ENCODE measurements at regions not wholly inside any gene's neighbourhood (a gene's known extent, or its start where the extent isn't known, plus 50 kb on each side); places are given as distances from the start of the nearest gene placed in this dataset.

GRCh38 chr5:143695941-143696340 lies 116.0 kb upstream of the HMHB1 start:
- H3K27me3 ChIP-seq (ENCODE audit: control insufficient read depth in 2 of 2, insufficient read depth in 2 of 2, low read length in 2 of 2): no peaks in the 10 kb centered on the region
- no peaks in the 10 kb centered on the region; a peak in 1 of 5 replicates for H3K4me1 ChIP-seq (replicated peaks in 1 of 2; ENCODE audit: control insufficient read depth in 2 of 2, insufficient read depth in 2 of 2, low read length in 2 of 2)
- ATAC-seq: no peak
- no peaks in the 10 kb centered on the region for H3K79me2 ChIP-seq (ENCODE audit: control insufficient read depth, insufficient read depth, low read length)
- no peak overlapping the region for H2AFZ ChIP-seq (ENCODE audit: low read depth, low read length)
- H3K9me3 ChIP-seq (replicated peaks; ENCODE audit: control insufficient read depth, insufficient read depth, low read depth, low read length): no peaks in the 10 kb centered on the region
- POLR2A ChIA-PET: interaction anchor here (0.6 kb wide), 1 partner anchor 113 kb away, joined by 3 read pairs; no protein-coding TSS in a partner anchor
- CTCF ChIA-PET (ENCODE audit: low intra/inter-chr PET ratio): no interaction called here
- no peaks in the 10 kb centered on the region for H3K36me3 ChIP-seq (ENCODE audit: control insufficient read depth, insufficient read depth, low read length)
- intact Hi-C loops (cut with micrococcal nuclease) (no loop called here), in situ Hi-C loops (cut with MboI) (no loop called here)
- FAIRE-seq: no peak
- H3K27ac ChIP-seq (ENCODE audit: extremely low read depth, low read depth, low read length): no peak overlapping the region
- H3K4me3 ChIP-seq: no peak overlapping the region
- H3K4me2 ChIP-seq (ENCODE audit: insufficient read depth, low read length): no peak overlapping the region
- no TSS peak for BruUV-seq (replicated peaks)
- WGBS (ENCODE audit: insufficient coverage, low coverage, missing lambda C conversion rate): 0% methylated on average over 1 of the region's 1 CpG
- no peaks in the 10 kb centered on the region for H4K20me1 ChIP-seq (replicated peaks; ENCODE audit: control insufficient read depth, insufficient read depth, low read length)
- DNase-seq (ENCODE audit: extremely low read depth in 1 of 4, low spot score in 3 of 4): no peak
- no peak overlapping the region for H3K9ac ChIP-seq (ENCODE audit: insufficient read depth in 1 of 2, low read depth in 2 of 2, low read length in 2 of 2)
- H3K9me1 ChIP-seq (ENCODE audit: control insufficient read depth, insufficient read depth, low read length): no peaks in the 10 kb centered on the region
- TF ChIP-seq HNRNPK (IDR thresholded peaks at IDR 0.05; ENCODE audit: low read depth, low read length, poor library complexity, severe bottlenecking) (no peak), RBM22 (IDR thresholded peaks at IDR 0.05; ENCODE audit: low read depth, low read length, poor library complexity, severe bottlenecking) (no peak), STAT5B (CRISPR knock-in tag; IDR thresholded peaks at IDR 0.05) (no peak), SRSF3 (IDR thresholded peaks at IDR 0.05; ENCODE audit: insufficient read depth, low read length) (no peak), ZZZ3 (IDR thresholded peaks at IDR 0.05) (no peak), ZKSCAN3 (CRISPR knock-in tag; IDR thresholded peaks at IDR 0.05) (no peak), NR3C1 (CRISPR knock-in tag; IDR thresholded peaks at IDR 0.05) (no peak), ZFP30 (CRISPR knock-in tag; IDR thresholded peaks at IDR 0.05; ENCODE audit: borderline replicate concordance) (no peak), ZNF224 (CRISPR knock-in tag; IDR thresholded peaks at IDR 0.05) (no peak), BRCA1 (IDR thresholded peaks at IDR 0.05) (no peak), BRCA1 (CRISPR knock-in tag; IDR thresholded peaks at IDR 0.05) (no peak), USF1 (CRISPR knock-in tag; IDR thresholded peaks at IDR 0.05) (no peak), ZNF311 (CRISPR knock-in tag; IDR thresholded peaks at IDR 0.05) (no peak), ZNF318 (IDR thresholded peaks at IDR 0.05; ENCODE audit: borderline replicate concordance in 1 of 2, low read depth in 1 of 2) (no peak), MTF1 (CRISPR knock-in tag; IDR thresholded peaks at IDR 0.05; ENCODE audit: borderline replicate concordance) (no peak), HCFC1 (IDR thresholded peaks at IDR 0.05; ENCODE audit: low read depth, low read length) (no peak), GTF2E2 (tag; IDR thresholded peaks at IDR 0.05) (no peak)

Data from K562 (cell line).